PC-9 (cell line): ENCODE measurements at regions not wholly inside any gene's neighbourhood (a gene's known extent, or its start where the extent isn't known, plus 50 kb on each side); places are given as distances from the start of the nearest gene placed in this dataset.

ENCODE experiments used
- EZH2 ChIP-seq: fragments of 200-600 bp; sonication (generic); IDR thresholded peaks from 2 replicates; pipeline ENCODE4 v1.8.0; 2017; ENCODE audit warnings: antibody characterized with exemption, low read depth
- TF ChIP-seq, protein P1 (sequence below): fragments of 200-600 bp; sonication (generic); conservative IDR thresholded peaks from 2 replicates; pipeline ENCODE4 v1.6.1; 2017; ENCODE audit warnings: mixed run types, antibody characterized with exemption, mild to moderate bottlenecking, moderate library complexity

DNA sequence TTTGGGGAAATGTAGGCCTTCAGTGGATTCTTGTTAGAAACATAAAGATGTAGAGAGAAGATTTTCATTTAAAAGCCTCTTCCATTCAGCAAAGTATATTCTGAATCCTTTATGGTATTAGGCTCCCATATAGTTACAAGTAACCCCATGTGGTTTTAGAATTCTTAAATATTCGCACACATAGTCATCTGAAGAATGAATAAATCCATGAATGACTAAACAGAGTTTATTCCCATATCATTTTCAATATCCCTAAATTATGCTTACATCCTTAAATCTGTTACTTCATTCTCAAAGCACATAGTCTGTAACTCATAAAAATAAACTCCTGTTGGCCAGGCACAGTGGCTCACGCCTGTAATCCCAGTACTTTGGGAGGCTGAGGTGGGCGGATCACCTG, 962.1 kb downstream of the KCNJ18 start:
- TF ChIP-seq, protein P1, sequence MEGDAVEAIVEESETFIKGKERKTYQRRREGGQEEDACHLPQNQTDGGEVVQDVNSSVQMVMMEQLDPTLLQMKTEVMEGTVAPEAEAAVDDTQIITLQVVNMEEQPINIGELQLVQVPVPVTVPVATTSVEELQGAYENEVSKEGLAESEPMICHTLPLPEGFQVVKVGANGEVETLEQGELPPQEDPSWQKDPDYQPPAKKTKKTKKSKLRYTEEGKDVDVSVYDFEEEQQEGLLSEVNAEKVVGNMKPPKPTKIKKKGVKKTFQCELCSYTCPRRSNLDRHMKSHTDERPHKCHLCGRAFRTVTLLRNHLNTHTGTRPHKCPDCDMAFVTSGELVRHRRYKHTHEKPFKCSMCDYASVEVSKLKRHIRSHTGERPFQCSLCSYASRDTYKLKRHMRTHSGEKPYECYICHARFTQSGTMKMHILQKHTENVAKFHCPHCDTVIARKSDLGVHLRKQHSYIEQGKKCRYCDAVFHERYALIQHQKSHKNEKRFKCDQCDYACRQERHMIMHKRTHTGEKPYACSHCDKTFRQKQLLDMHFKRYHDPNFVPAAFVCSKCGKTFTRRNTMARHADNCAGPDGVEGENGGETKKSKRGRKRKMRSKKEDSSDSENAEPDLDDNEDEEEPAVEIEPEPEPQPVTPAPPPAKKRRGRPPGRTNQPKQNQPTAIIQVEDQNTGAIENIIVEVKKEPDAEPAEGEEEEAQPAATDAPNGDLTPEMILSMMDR, result no peak
- TF ChIP-seq EZH2, result no peak
